Activated CD4-positive, alpha-beta T cell treated with anti-CD3 and anti-CD28 coated beads, Interleukin-2, amount 50 U/mL, for 16 hours (primary cell): ENCODE measurements at regions not wholly inside any gene's neighbourhood (a gene's known extent, or its start where the extent isn't known, plus 50 kb on each side); places are given as distances from the start of the nearest gene placed in this dataset.
"Not testable (repeated sequence)": the region's sequence is repeated elsewhere in the genome, so short reads cannot be mapped to it uniquely, and the experiment has no call there.

Source experiments
- DNase-seq: peaks from one replicate; pipeline ENCODE4 v3.0.0-alpha.2; 2020

- DNase-seq, result no peak
These were observed 328.0 kb downstream of the NAF1 start for GRCh38 chr4:162838671-162839070.

- no peak for DNase-seq
These were observed 329.0 kb downstream of the NAF1 start for GRCh38 chr4:162837679-162838078.

DNA sequence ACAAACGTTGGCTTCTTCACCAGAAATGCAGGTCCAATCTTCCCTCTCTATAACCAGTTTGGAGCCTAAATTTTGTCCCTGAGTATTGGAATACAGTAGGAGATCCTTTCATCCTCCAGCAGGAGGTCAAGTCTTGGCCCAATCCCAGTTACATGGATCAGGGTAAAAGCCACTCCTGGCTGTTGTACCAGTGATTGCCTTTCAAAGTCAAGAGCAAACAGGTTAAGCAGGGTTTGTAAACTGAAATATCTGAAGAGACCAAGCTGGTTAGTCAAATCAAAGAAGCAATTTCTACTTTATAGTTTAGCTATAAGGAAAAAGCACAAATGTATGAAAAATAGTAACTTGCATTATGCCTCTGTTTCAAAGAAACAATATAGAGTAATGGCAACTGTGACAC is 329.4 kb downstream of the NAF1 start:
- DNase-seq, result no peak

- DNase-seq, result no peak
These were observed 329.9 kb downstream of the NAF1 start for GRCh38 chr4:162836773-162837172.

DNA sequence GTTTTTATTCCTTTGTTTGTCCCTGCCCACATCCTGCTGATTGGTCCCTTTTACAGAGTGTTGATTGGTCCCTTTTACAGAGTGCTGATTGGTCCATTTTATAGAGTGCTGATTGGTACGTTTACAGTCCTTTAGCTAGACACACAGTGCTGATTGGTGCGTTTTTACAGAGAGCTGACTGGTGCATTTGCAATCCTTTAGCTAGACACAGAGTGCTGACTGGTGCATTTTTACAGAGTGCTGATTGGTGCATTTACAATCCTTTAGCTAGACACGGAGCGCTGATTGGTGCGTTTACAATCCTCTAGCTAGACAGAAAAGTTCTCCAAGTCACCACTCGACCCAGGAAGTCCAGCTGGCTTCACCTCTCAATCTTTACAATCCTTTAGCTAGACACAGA is 330.4 kb downstream of the NAF1 start:
- not testable (repeated sequence) for DNase-seq

- DNase-seq, result no peak
These were observed 335.8 kb downstream of the NAF1 start for GRCh38 chr4:162830899-162831298.

- DNase-seq, result not testable (repeated sequence)
These were observed 349.3 kb downstream of the NAF1 start for GRCh38 chr4:162817374-162817773.

DNA sequence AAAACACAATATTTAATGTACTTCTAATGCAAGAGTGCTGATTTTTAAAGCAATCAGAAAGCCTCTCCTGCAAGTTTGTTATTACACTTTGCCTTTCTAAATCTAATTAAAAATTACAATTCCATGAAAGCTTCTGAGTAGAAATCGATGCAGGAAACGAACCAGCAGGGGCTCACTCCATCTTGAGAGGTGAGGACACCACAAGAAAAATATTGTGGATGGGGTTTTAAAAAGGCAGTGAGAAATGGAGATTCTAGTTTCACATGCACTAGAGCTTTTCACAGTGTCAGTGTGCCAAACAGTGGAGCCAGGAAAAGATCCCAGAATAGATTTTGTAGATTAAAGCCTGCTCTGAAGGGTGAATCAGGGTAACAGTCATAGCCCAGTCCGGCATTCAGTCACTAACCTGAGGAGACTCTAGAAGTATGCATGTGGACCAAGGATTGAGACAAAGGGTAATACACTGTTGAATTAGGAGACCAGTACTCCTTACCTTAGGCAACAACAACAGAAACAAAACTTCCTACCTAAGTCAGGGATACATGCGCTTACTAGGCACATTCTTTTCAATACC is 362.3 kb downstream of the NAF1 start:
- no peak for DNase-seq

DNA sequence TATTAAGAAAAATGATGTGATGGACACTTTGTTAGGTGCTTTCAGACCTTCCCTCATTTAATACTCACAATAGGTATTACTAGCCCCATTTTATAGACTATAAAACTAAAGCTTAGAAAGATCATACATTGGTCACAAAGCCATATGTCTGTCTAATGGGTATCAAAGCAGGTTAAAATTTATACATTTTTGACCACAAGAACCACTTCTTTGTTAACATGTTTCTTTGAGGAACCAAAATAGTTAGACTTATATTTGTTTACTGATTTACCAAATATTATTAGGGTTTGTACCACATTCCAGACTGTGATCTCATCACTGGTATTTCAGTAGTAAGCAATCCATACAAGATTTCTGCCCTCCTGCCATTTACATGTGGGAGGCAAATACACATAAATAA is 363.3 kb downstream of the NAF1 start:
- no peak for DNase-seq

GRCh38 chr4:162797108-162797507 is 369.6 kb downstream of the NAF1 start:
- no peak for DNase-seq

- no peak for DNase-seq
These were observed 373.1 kb downstream of the NAF1 start for GRCh38 chr4:162793571-162793970.

- no peak for DNase-seq
These were observed 373.7 kb downstream of the NAF1 start for GRCh38 chr4:162793004-162793403.

- DNase-seq, result no peak
These were observed 375.5 kb downstream of the NAF1 start for GRCh38 chr4:162791226-162791625.

DNA sequence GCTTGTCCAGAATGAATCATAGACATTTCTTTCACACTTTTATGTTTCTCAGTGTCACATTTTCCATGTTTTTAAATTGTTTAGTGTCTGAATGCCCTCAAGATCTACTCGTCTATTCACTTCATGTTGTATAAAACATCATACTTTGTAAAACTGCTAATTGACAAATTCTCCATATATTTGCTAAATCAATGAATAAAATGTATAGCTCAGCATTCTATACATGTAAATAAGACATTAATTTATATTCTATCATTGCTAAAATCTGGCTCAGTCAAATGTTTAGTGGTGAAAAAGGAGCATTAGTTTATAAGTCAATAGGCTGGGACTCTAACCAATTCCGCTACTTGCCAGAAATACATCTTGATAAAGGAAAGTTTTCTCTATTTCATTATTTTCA is 379.6 kb downstream of the NAF1 start:
- no peak for DNase-seq

GRCh38 chr4:162782778-162783525 is 383.7 kb downstream of the NAF1 start:
- no peak for DNase-seq

GRCh38 chr4:162782096-162782777 is 384.5 kb downstream of the NAF1 start:
- DNase-seq, result no peak

DNA sequence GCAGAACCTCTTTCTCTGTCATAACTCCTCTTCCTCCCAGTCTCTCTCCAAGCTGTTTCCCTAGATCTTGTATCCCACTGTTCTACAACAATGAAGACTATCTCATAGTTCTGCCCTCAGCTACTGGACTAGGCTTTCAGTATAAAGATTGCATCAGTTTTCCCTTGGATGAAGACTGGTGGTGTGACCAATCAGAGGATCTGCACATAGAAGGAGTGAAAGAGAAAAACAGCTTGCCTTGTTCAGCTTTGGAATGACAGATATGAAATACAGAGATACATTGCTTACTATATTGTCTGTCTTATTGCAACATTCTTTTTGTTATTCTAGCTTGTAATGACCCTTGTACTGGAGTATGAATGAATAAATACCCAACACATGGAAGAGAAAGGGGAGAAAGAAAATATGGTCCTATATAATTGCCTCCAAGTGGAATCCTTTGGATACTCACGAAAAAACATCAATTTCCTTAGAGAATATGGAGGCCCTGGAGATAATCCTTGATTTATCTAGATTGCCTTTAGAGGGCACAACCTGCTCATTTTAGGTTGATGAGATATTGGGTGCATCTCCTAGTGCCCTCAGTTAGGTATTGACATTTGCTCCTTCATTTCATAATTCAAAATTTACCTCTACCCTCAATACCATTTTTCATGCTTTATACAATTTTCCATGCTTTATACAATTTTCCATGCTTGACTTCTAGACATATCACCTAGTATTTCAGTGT is 395.8 kb downstream of the NAF1 start:
- DNase-seq, result no peak

DNA sequence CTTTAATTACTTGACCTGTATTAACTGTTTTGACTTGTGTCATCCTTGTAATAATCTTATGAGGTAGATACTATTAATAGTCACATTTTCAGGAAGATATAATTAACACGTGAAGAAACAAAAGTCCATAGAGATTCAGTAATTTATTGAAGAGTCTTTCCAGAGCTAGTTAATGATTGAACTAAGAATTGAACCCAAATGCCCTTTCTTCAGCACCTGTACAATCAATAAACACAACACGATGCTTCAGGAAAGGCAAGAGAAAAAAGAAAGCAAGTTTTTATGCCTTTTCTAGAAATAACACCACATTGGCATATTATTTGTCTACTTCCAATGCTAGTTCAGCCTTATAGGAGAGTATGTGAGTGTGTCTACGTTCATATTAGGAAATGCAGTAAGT is 399.6 kb downstream of the NAF1 start:
- no peak for DNase-seq

- no peak for DNase-seq
These were observed 404.7 kb downstream of the NAF1 start for GRCh38 chr4:162761965-162762364.

DNA sequence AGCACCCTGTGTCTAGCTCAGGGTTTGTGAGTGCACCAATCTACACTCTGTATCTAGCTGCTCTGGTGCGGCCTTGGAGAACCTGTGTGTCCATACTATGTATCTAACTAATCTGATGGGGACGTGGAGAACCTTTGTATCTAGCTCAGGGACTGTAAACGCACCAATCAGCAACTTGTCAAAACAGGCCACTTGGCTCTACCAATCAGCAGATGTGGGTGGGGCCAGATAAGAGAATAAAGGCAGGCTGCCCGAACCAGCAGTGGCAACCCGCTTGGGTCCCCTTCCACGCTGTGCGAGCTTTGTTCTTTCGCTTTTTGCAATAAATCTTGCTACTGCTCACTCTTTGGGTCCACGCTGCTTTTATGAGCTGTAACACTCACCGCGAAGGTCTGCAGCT is 426.5 kb downstream of the NAF1 start:
- not testable (repeated sequence) for DNase-seq

DNA sequence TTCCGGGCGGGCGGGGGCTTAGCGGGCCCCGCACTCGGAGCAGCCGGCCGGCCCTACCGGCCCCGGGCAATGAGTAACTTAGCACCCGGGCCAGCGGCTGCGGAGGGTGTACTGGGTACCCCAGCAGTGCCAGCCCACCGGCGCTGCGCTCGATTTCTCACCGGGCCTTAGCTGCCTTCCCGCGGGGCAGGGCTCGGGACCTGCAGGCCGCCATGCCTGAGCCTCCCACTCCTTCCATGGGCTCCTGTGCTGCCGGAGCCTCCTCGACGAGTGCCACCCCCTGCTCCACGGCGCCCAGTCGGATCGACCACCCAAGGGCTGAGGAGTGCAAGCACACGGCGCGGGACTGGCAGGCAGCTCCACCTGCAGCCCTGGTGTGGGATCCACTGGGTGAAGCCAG is 427.1 kb downstream of the NAF1 start:
- DNase-seq, result not testable (repeated sequence)

DNA sequence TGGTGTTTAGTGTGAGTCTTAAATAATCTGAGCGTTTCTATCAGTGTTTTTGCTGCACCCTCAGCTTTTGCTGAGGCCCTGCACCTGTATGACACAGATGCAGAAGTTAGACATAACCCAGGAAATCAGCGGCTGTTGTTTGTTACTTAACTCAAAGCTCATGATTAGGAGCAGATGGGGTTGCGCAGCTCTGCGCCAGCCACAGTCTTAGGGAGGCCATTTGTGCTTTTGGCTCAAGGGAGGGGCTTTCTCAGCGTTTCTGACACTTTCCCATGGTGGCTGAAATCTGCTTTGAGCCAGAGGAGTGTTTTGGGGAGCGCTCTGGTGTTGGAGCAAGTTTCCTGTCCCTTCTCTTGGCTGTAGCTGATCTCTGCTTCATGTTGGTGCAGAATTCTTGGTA is 433.8 kb downstream of the NAF1 start:
- DNase-seq, result no peak

GRCh38 chr4:162727766-162728165 is 438.9 kb downstream of the NAF1 start:
- DNase-seq, result no peak

GRCh38 chr4:162727232-162727631 is 439.5 kb downstream of the NAF1 start:
- DNase-seq, result no peak
